Neural cell (in vitro differentiated cells): ENCODE measurements at regions not wholly inside any gene's neighbourhood (a gene's known extent, or its start where the extent isn't known, plus 50 kb on each side); places are given as distances from the start of the nearest gene placed in this dataset.

Experiments
- H2AFZ ChIP-seq: fragments of 200-600, 300-800 bp; sonication (generic), shearing (Covaris generic); 2 replicates; pipeline ENCODE4 v1.6.0; 2014; ENCODE audit warnings: low read depth, mild to moderate bottlenecking, antibody characterized with exemption, low read length, moderate library complexity
- H3F3A ChIP-seq: fragments of 200-600 bp; shearing (Covaris generic); 2 replicates; pipeline ENCODE4 v1.6.1; 2016; ENCODE audit warnings: mild to moderate bottlenecking, moderate library complexity, mixed read lengths, antibody characterized with exemption, low read length; ENCODE audit not compliant: insufficient read depth, poor library complexity, severe bottlenecking
- H3K27ac ChIP-seq: fragments of 200-600, 300-800 bp; sonication (generic), shearing (Covaris generic); 2 replicates; pipeline ENCODE4 v1.5.1; 2014; ENCODE audit warnings: mild to moderate bottlenecking, low read length, moderate library complexity
- H3K27me3 ChIP-seq: fragments of 300-800, 200-600 bp; sonication (generic), shearing (Covaris generic); 2 replicates; pipeline ENCODE4 v1.6.0; 2014; ENCODE audit warnings: mild to moderate bottlenecking, low read depth, low read length, moderate library complexity; ENCODE audit not compliant: insufficient read depth
- H3K36me3 ChIP-seq: fragments of 300-800, 200-600 bp; sonication (generic), shearing (Covaris generic); 2 replicates; pipeline ENCODE4 v1.5.1; 2014; ENCODE audit warnings: mild to moderate bottlenecking, antibody characterized with exemption, low read length, moderate library complexity; ENCODE audit not compliant: insufficient read depth
- H3K4me2 ChIP-seq: fragments of 300-800, 200-600 bp; sonication (generic), shearing (Covaris generic); 2 replicates; pipeline ENCODE4 v1.6.0; 2014; ENCODE audit warnings: mild to moderate bottlenecking, low read length
- H3K4me3 ChIP-seq: fragments of 300-800, 200-600 bp; sonication (generic), shearing (Covaris generic); 2 replicates; pipeline ENCODE4 v1.5.1; 2014; ENCODE audit warnings: mild to moderate bottlenecking, low read length, moderate library complexity
- H3K79me2 ChIP-seq: fragments of 200-600 bp; shearing (Covaris generic); replicated peaks from 2 replicates; pipeline ENCODE4 v1.6.0; 2014; ENCODE audit warnings: mild to moderate bottlenecking, low read length, moderate library complexity; ENCODE audit not compliant: insufficient read depth
- H3K9ac ChIP-seq: fragments of 300-800, 200-600 bp; sonication (generic), shearing (Covaris generic); 2 replicates; pipeline ENCODE4 v1.6.1; 2016; ENCODE audit warnings: mild to moderate bottlenecking, low read length, mixed read lengths
- H3K9me2 ChIP-seq: fragments of 200-600 bp; shearing (Covaris generic); 2 replicates; pipeline ENCODE4 v1.6.1; 2016; ENCODE audit warnings: mild to moderate bottlenecking, low read length, mixed read lengths; ENCODE audit not compliant: insufficient read depth
- H3K9me3 ChIP-seq: fragments of 200-600, 300-800 bp; sonication (generic), shearing (Covaris generic); 2 replicates; pipeline ENCODE4 v1.6.1; 2016; ENCODE audit warnings: mild to moderate bottlenecking, mixed run types, low read length, moderate library complexity, mixed read lengths
- H4K20me1 ChIP-seq: fragments of 200-600 bp; shearing (Covaris generic); 2 replicates; pipeline ENCODE4 v1.6.1; 2016; ENCODE audit warnings: mild to moderate bottlenecking, mixed run types; ENCODE audit not compliant: insufficient read depth
- EP300 ChIP-seq: fragments of 450-650 bp; conservative IDR thresholded peaks from 2 replicates; pipeline ENCODE4 v1.6.1; 2014; ENCODE audit warnings: antibody characterized with exemption, mild to moderate bottlenecking, moderate library complexity; ENCODE audit not compliant: poor library complexity, severe bottlenecking
- EZH2 ChIP-seq: fragments of 200-600, 300-800 bp; shearing (Covaris generic), sonication (generic); IDR thresholded peaks from 2 replicates; pipeline ENCODE4 v1.6.1; 2014; ENCODE audit warnings: antibody characterized with exemption, low read length, borderline replicate concordance, mild to moderate bottlenecking; ENCODE audit not compliant: insufficient read depth, poor library complexity, severe bottlenecking
- MXI1 ChIP-seq: fragments of 450-650 bp; conservative IDR thresholded peaks from 2 replicates; pipeline ENCODE4 v1.6.1; 2014; ENCODE audit warnings: antibody characterized with exemption, mild to moderate bottlenecking; ENCODE audit not compliant: poor library complexity, severe bottlenecking
- POLR2AphosphoS5 ChIP-seq: IDR thresholded peaks from 2 replicates; pipeline ENCODE4 v1.6.1; 2012
- RAD21 ChIP-seq: fragments of 450-650 bp; conservative IDR thresholded peaks from 2 replicates; pipeline ENCODE4 v1.6.1; 2014; ENCODE audit warnings: antibody characterized with exemption, mild to moderate bottlenecking, moderate library complexity
- SMC3 ChIP-seq: fragments of 450-650 bp; conservative IDR thresholded peaks from 2 replicates; pipeline ENCODE4 v1.6.1; 2014; ENCODE audit warnings: antibody characterized with exemption, mild to moderate bottlenecking, moderate library complexity; ENCODE audit not compliant: poor library complexity
- TAF1 ChIP-seq: IDR thresholded peaks from 2 replicates; pipeline ENCODE4 v1.6.1; 2012; ENCODE audit warnings: low read depth
- TF ChIP-seq, protein P1 (sequence below): IDR thresholded peaks from 2 replicates; pipeline ENCODE4 v1.6.1; 2012; ENCODE audit warnings: borderline replicate concordance
- TF ChIP-seq, protein P2 (sequence below): fragments of 450-650 bp; IDR thresholded peaks from 2 replicates; pipeline ENCODE4 v1.5.1; 2014; ENCODE audit warnings: antibody characterized with exemption, mild to moderate bottlenecking, moderate library complexity; ENCODE audit not compliant: poor library complexity, severe bottlenecking

DNA sequence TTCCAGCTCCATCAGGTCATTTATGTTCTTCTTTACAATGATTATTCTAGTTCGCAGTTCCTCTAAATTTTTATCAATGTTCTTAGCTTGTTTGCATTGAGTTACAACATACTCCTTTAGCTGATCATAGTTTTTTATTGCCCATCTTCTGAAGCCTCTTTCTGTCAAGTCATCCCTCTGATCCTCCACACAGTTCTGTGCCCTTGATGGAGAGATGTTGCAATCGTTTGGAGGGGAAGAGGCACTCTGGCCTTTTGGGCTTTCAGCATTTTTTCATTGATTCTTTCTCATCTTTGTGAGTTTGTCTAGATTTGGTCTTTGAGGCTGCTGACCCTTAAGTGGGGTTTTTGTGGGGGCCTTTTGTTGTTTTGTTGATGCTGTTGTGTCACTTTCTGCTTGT, 234.6 kb upstream of the CBLB start:
- H4K20me1 ChIP-seq, result no peaks in the 10 kb centered on the region
- H3K36me3 ChIP-seq, result no peaks in the 10 kb centered on the region
- TF ChIP-seq, protein P1, sequence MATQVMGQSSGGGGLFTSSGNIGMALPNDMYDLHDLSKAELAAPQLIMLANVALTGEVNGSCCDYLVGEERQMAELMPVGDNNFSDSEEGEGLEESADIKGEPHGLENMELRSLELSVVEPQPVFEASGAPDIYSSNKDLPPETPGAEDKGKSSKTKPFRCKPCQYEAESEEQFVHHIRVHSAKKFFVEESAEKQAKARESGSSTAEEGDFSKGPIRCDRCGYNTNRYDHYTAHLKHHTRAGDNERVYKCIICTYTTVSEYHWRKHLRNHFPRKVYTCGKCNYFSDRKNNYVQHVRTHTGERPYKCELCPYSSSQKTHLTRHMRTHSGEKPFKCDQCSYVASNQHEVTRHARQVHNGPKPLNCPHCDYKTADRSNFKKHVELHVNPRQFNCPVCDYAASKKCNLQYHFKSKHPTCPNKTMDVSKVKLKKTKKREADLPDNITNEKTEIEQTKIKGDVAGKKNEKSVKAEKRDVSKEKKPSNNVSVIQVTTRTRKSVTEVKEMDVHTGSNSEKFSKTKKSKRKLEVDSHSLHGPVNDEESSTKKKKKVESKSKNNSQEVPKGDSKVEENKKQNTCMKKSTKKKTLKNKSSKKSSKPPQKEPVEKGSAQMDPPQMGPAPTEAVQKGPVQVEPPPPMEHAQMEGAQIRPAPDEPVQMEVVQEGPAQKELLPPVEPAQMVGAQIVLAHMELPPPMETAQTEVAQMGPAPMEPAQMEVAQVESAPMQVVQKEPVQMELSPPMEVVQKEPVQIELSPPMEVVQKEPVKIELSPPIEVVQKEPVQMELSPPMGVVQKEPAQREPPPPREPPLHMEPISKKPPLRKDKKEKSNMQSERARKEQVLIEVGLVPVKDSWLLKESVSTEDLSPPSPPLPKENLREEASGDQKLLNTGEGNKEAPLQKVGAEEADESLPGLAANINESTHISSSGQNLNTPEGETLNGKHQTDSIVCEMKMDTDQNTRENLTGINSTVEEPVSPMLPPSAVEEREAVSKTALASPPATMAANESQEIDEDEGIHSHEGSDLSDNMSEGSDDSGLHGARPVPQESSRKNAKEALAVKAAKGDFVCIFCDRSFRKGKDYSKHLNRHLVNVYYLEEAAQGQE, result no peak
- TF ChIP-seq EZH2 (no peak), POLR2AphosphoS5 (no peak), TAF1 (no peak), RAD21 (no peak), MXI1 (no peak), EP300 (no peak), SMC3 (no peak)
- TF ChIP-seq, protein P2, sequence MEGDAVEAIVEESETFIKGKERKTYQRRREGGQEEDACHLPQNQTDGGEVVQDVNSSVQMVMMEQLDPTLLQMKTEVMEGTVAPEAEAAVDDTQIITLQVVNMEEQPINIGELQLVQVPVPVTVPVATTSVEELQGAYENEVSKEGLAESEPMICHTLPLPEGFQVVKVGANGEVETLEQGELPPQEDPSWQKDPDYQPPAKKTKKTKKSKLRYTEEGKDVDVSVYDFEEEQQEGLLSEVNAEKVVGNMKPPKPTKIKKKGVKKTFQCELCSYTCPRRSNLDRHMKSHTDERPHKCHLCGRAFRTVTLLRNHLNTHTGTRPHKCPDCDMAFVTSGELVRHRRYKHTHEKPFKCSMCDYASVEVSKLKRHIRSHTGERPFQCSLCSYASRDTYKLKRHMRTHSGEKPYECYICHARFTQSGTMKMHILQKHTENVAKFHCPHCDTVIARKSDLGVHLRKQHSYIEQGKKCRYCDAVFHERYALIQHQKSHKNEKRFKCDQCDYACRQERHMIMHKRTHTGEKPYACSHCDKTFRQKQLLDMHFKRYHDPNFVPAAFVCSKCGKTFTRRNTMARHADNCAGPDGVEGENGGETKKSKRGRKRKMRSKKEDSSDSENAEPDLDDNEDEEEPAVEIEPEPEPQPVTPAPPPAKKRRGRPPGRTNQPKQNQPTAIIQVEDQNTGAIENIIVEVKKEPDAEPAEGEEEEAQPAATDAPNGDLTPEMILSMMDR, result no peak
- H3K79me2 ChIP-seq, result no peaks in the 10 kb centered on the region
- no peak overlapping the region for H3K4me2 ChIP-seq
- no peak overlapping the region for H3K27ac ChIP-seq
- H3F3A ChIP-seq, result no peaks in the 10 kb centered on the region
- H3K27me3 ChIP-seq, result no peaks in the 10 kb centered on the region
- no peak overlapping the region for H2AFZ ChIP-seq
- H3K9ac ChIP-seq, result no peak overlapping the region
- H3K9me2 ChIP-seq, result no peaks in the 10 kb centered on the region
- no peaks in the 10 kb centered on the region for H3K9me3 ChIP-seq
- H3K4me3 ChIP-seq, result no peak overlapping the region

DNA sequence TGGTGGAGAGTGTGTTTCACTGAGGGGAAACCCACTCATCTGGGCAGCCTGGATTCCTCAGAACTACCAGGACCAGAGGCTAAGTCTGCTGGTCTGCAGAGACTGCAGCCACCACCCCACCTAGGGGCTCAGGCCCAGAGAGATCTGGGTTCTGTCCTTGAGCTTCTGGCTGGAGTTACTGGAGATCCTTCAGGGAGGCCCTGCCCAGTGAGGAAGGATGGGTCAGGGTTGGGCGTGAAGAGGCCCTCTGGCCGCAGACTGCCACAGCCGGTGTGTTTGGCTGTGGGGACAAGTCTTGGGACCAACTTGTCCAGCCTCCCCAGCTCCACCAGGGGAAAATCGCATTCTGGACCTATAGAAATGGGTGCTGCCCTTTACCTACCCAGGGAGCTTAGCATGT, 235.3 kb upstream of the CBLB start:
- Histone ChIP-seq H3F3A (peaks cover 4% of the 10 kb centered on the region), H3K4me3 (no peak overlapping the region)

More for the DNA sequence above, 235.3 kb upstream of the CBLB start:
- Histone ChIP-seq H3K27me3 (no peaks in the 10 kb centered on the region), H3K9me3 (no peaks in the 10 kb centered on the region), H3K9ac (no peak overlapping the region), H3K9me2 (no peaks in the 10 kb centered on the region), H3K4me2 (no peak overlapping the region), H3K36me3 (no peaks in the 10 kb centered on the region), H2AFZ (no peak overlapping the region), H3K27ac (no peak overlapping the region), H4K20me1 (no peaks in the 10 kb centered on the region), H3K79me2 (no peaks in the 10 kb centered on the region)
- TF ChIP-seq, protein P2, result no peak
- TF ChIP-seq EP300 (no peak), TAF1 (no peak), POLR2AphosphoS5 (no peak), EZH2 (no peak), RAD21 (no peak), SMC3 (no peak), MXI1 (no peak)
- TF ChIP-seq, protein P1, result no peak
